Endothelial cell of umbilical vein (primary cell): ENCODE measurements at regions not wholly inside any gene's neighbourhood (a gene's known extent, or its start where the extent isn't known, plus 50 kb on each side); places are given as distances from the start of the nearest gene placed in this dataset.

Experiments used
- BruUV-seq: library from RNA; stranded (reverse); fragments of 400-500 nt; replicated peaks from 2 replicates; lab custom pipeline; 2021; lab: Mats Ljungman, UMichigan
- CTCF ChIA-PET: fragments of 300-600, 350-600 bp; sonication (Branson Sonifier 250); formaldehyde crosslinking; loops from one replicate; lab custom pipeline; 2021; ENCODE audit warnings: antibody characterized with exemption, inconsistent platforms; lab: Charles Lee
- POLR2A ChIA-PET: fragments of 300-600, 350-600 bp; sonication (Branson Sonifier 250); formaldehyde crosslinking; loops from one replicate; lab custom pipeline; 2021; ENCODE audit warnings: antibody characterized with exemption, inconsistent platforms; lab: Charles Lee
- DNase-seq: peaks from one replicate; pipeline ENCODE4 v3.0.0-alpha.2; 2011; ENCODE audit warnings: low read depth, low spot score
- FAIRE-seq: peaks from 2 replicates; lab custom pipeline; 2011; peaks lifted over from hg19 to GRCh38; lab: Jason Lieb, UNC
- H2AFZ ChIP-seq: 2 replicates; pipeline ENCODE4 v1.6.0; 2012; ENCODE audit warnings: low read depth, low read length, control low read depth, inconsistent platforms
- H3K27ac ChIP-seq: 2 replicates; pipeline ENCODE4 v1.5.1; 2011; ENCODE audit warnings: low read depth, mild to moderate bottlenecking, control low read depth, low read length, moderate library complexity; ENCODE audit not compliant: insufficient read depth
- H3K27me3 ChIP-seq, 2 experiments: 2 replicates each; pipeline versions ENCODE4 v1.6.0 to v1.6.1; 2011; ENCODE audit warnings: low read length in 2 of 2, mixed read lengths in 1 of 2; ENCODE audit not compliant: control insufficient read depth in 2 of 2, insufficient read depth in 2 of 2
- H3K36me3 ChIP-seq, 2 experiments: 2 replicates in 1 of 2; 3 replicates in 1 of 2; pipeline ENCODE4 v1.5.1; 2011; ENCODE audit warnings: low read length in 2 of 2, mild to moderate bottlenecking in 1 of 2, moderate library complexity in 1 of 2; ENCODE audit not compliant: control insufficient read depth in 2 of 2, insufficient read depth in 2 of 2; ENCODE audit errors: extremely low read depth in 1 of 2
- H3K4me1 ChIP-seq: 3 replicates; pipeline ENCODE4 v1.5.1; 2011; ENCODE audit warnings: mild to moderate bottlenecking, low read length; ENCODE audit not compliant: control insufficient read depth, insufficient read depth; ENCODE audit errors: extremely low read depth
- H3K4me2 ChIP-seq: 2 replicates; pipeline ENCODE4 v1.6.1; 2011; ENCODE audit warnings: low read length, control low read depth, mixed read lengths; ENCODE audit not compliant: insufficient read depth
- H3K4me3 ChIP-seq, 3 experiments: fragments of 200-600 bp in 1 of 3; sonication (generic), shearing (Covaris generic) in 1 of 3; replicated peaks in 1 of 3; 2 replicates each; pipeline ENCODE4 v1.5.1; 2011 to 2016; ENCODE audit warnings: control low read depth in 3 of 3, low read length in 3 of 3, mild to moderate bottlenecking in 2 of 3, inconsistent platforms in 1 of 3, low read depth in 1 of 3, moderate library complexity in 1 of 3; ENCODE audit not compliant: insufficient read depth in 1 of 3
- H3K79me2 ChIP-seq: 2 replicates; pipeline ENCODE4 v1.6.0; 2012; ENCODE audit warnings: low read length, inconsistent platforms; ENCODE audit not compliant: control insufficient read depth, insufficient read depth
- H3K9ac ChIP-seq: replicated peaks from 2 replicates; pipeline ENCODE3; 2011; ENCODE audit warnings: low read length, control low read depth; ENCODE audit not compliant: insufficient read depth; ENCODE audit errors: extremely low read depth
- H3K9me1 ChIP-seq: replicated peaks from 3 replicates; pipeline ENCODE4 v1.6.0; 2011; ENCODE audit warnings: mild to moderate bottlenecking, low read length; ENCODE audit not compliant: control insufficient read depth, insufficient read depth; ENCODE audit errors: extremely low read depth
- H3K9me3 ChIP-seq: replicated peaks from 2 replicates; pipeline ENCODE4 v1.5.1; 2012; ENCODE audit warnings: low read length, inconsistent platforms; ENCODE audit not compliant: control insufficient read depth, insufficient read depth
- H4K20me1 ChIP-seq: replicated peaks from 2 replicates; pipeline ENCODE3; 2011; ENCODE audit warnings: mild to moderate bottlenecking, low read length; ENCODE audit not compliant: control insufficient read depth, insufficient read depth; ENCODE audit errors: extremely low read depth
- EZH2 ChIP-seq: IDR thresholded peaks from 2 replicates; pipeline ENCODE4 v1.6.1; 2012; ENCODE audit warnings: borderline replicate concordance, low read depth, mild to moderate bottlenecking, moderate library complexity, low read length, inconsistent platforms; ENCODE audit not compliant: severe bottlenecking
- FOS ChIP-seq: IDR thresholded peaks from 2 replicates; pipeline ENCODE4 v1.6.1; 2011; ENCODE audit warnings: mild to moderate bottlenecking, low read length, moderate library complexity, borderline replicate concordance; ENCODE audit not compliant: insufficient read depth
- GATA2 ChIP-seq: IDR thresholded peaks from 2 replicates; pipeline ENCODE4 v1.7.0; 2011; ENCODE audit warnings: low read depth, mild to moderate bottlenecking, moderate library complexity, mixed read lengths, low read length; ENCODE audit not compliant: insufficient read length, insufficient read depth
- JUN ChIP-seq: IDR thresholded peaks from 2 replicates; pipeline ENCODE4 v1.6.1; 2011; ENCODE audit warnings: borderline replicate concordance, low read depth; ENCODE audit not compliant: insufficient read length, insufficient read depth
- MAX ChIP-seq: IDR thresholded peaks from 2 replicates; pipeline ENCODE4 v1.6.1; 2011; ENCODE audit not compliant: insufficient read depth, insufficient read length
- MYC ChIP-seq: IDR thresholded peaks from one replicate; pipeline ENCODE4 v1.6.1; 2011; ENCODE audit warnings: mild to moderate bottlenecking, low read depth, low read length
- POLR2A ChIP-seq: IDR thresholded peaks from 2 replicates; pipeline ENCODE4 v1.6.1; 2012; ENCODE audit warnings: low read depth, mild to moderate bottlenecking, control low read depth, low read length
- POLR2AphosphoS5 ChIP-seq: IDR thresholded peaks from 2 replicates; pipeline ENCODE4 v1.6.1; 2012; ENCODE audit warnings: low read depth, mild to moderate bottlenecking, control low read depth, low read length, moderate library complexity; ENCODE audit not compliant: insufficient read depth
- dilution Hi-C: fragments of 300-500 bp; cut with MboI; formaldehyde crosslinking; loops from one replicate; pipeline ENCODE4 v1.15.0; 2019; ENCODE audit warnings: low sequenced_read_pairs; ENCODE audit not compliant: extremely low pct_ligation_motif_present
- intact Hi-C: fragments of 100-400 bp; cut with micrococcal nuclease; formaldehyde crosslinking; loops from one replicate; pipeline ENCODE4 v1.10.0; 2022
- TF ChIP-seq, protein P1 (sequence below), 2 donors: IDR thresholded peaks; 1 replicate in 1 of 2; 2 replicates in 1 of 2; pipeline ENCODE4 v1.5.1; 2011; ENCODE audit warnings: low read length in 2 of 2, mild to moderate bottlenecking in 2 of 2, moderate library complexity in 2 of 2, control low read depth in 1 of 2, inconsistent platforms in 1 of 2, low read depth in 1 of 2; ENCODE audit not compliant: insufficient read depth in 1 of 2; ENCODE audit errors: extremely low read depth in 1 of 2

- Histone ChIP-seq H3K27me3 (no peaks in the 10 kb centered on the region), H4K20me1 (no peaks in the 10 kb centered on the region), H3K79me2 (no peaks in the 10 kb centered on the region), H3K4me3 (no peak overlapping the region), H3K9ac (no peak overlapping the region), H3K36me3 (no peaks in the 10 kb centered on the region), H2AFZ (no peak overlapping the region), H3K4me1 (peaks cover 12% of the 10 kb centered on the region), H3K9me3 (no peaks in the 10 kb centered on the region), H3K4me2 (no peak overlapping the region), H3K27ac (no peak overlapping the region), H3K9me1 (no peaks in the 10 kb centered on the region)
- POLR2A ChIA-PET, result no interaction called here
- dilution Hi-C loops, result no loop called here
- FAIRE-seq (no peak), DNase-seq (no peak)
- intact Hi-C loops, result no loop called here
- no TSS peak for BruUV-seq
- TF ChIP-seq FOS (no peak), JUN (no peak), MYC (no peak), POLR2AphosphoS5 (no peak), GATA2 (no peak), EZH2 (no peak), MAX (no peak), POLR2A (no peak)
- TF ChIP-seq, protein P1, sequence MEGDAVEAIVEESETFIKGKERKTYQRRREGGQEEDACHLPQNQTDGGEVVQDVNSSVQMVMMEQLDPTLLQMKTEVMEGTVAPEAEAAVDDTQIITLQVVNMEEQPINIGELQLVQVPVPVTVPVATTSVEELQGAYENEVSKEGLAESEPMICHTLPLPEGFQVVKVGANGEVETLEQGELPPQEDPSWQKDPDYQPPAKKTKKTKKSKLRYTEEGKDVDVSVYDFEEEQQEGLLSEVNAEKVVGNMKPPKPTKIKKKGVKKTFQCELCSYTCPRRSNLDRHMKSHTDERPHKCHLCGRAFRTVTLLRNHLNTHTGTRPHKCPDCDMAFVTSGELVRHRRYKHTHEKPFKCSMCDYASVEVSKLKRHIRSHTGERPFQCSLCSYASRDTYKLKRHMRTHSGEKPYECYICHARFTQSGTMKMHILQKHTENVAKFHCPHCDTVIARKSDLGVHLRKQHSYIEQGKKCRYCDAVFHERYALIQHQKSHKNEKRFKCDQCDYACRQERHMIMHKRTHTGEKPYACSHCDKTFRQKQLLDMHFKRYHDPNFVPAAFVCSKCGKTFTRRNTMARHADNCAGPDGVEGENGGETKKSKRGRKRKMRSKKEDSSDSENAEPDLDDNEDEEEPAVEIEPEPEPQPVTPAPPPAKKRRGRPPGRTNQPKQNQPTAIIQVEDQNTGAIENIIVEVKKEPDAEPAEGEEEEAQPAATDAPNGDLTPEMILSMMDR (IDR thresholded peaks at IDR 0.05; ENCODE audit: extremely low read depth in 1 of 2, insufficient read depth in 1 of 2, low read depth in 1 of 2, low read length in 2 of 2), result no peak
- CTCF ChIA-PET, result interaction anchor here (1.7 to 2.4 kb wide), 2 partner anchors 12 to 22 kb away, joined by 4 to 7 read pairs; no protein-coding TSS in a partner anchor
Observed at GRCh38 chr5:56479126-56479525, 246.0 kb upstream of the ANKRD55 start.
